ENCODE measurements at regions not wholly inside any gene's neighbourhood (a gene's known extent, or its start where the extent isn't known, plus 50 kb on each side); places are given as distances from the start of the nearest gene placed in this dataset.

- TF ChIP-seq ZFX (CRISPR knock-in tag; IDR thresholded peaks at IDR 0.05; ENCODE audit: low read depth) (peak; percentile 78), MLX (CRISPR knock-in tag; IDR thresholded peaks at IDR 0.05) (peak; percentile 70), GATAD2A (CRISPR knock-in tag; IDR thresholded peaks at IDR 0.05) (peak; percentile 83), IKZF4 (CRISPR knock-in tag; IDR thresholded peaks at IDR 0.05; ENCODE audit: borderline replicate concordance, low read depth, not compliant biosample characterization) (no peak)
Observed at GRCh38 chr9:88706193-88707113, 171.5 kb downstream of the NXNL2 start.
